ENCODE measurements at regions not wholly inside any gene's neighbourhood (a gene's known extent, or its start where the extent isn't known, plus 50 kb on each side); places are given as distances from the start of the nearest gene placed in this dataset.
A peak's percentile ranks its signal among the peaks of the same experiment; 100 is the strongest.

GRCh38 chr1:192442736-192443135, 125.9 kb downstream of the RGS21 start:
- no peak for TF ChIP-seq CTCF (conservative IDR thresholded peaks at IDR 0.05)
- H3K27ac ChIP-seq, result no peak overlapping the region

- no peak overlapping the region for H3K27ac ChIP-seq
- TF ChIP-seq CTCF (conservative IDR thresholded peaks at IDR 0.05), result no peak
Measured at GRCh38 chr1:192443616-192444015, 126.8 kb downstream of the RGS21 start.

- no peak overlapping the region for H3K27ac ChIP-seq
- TF ChIP-seq CTCF (conservative IDR thresholded peaks at IDR 0.05), result no peak
Measured at GRCh38 chr1:192445241-192445640, 128.4 kb downstream of the RGS21 start.

GRCh38 chr1:192445839-192446489, 129.2 kb downstream of the RGS21 start:
- peak; percentile 86 for TF ChIP-seq CTCF (conservative IDR thresholded peaks at IDR 0.05)

GRCh38 chr1:192448026-192448578, 127.5 kb upstream of the RGS1 start:
- TF ChIP-seq CTCF (conservative IDR thresholded peaks at IDR 0.05), result no peak
- H3K27ac ChIP-seq, result no peak overlapping the region

More at GRCh38 chr1:192445839-192446489, 129.2 kb downstream of the RGS21 start:
- H3K27ac ChIP-seq, result no peak overlapping the region

- H3K27ac ChIP-seq, result no peak overlapping the region
- no peak for TF ChIP-seq CTCF (conservative IDR thresholded peaks at IDR 0.05)
Measured at GRCh38 chr1:192453360-192453992, 122.1 kb upstream of the RGS1 start.

- no peak overlapping the region for H3K27ac ChIP-seq
- no peak for TF ChIP-seq CTCF (conservative IDR thresholded peaks at IDR 0.05)
Measured at GRCh38 chr1:192459467-192459866, 116.1 kb upstream of the RGS1 start.
